ENCODE measurements at regions not wholly inside any gene's neighbourhood (a gene's known extent, or its start where the extent isn't known, plus 50 kb on each side); places are given as distances from the start of the nearest gene placed in this dataset.

- H3K27ac ChIP-seq (ENCODE audit: low read depth in 1 of 2, low read length in 2 of 2): no peak overlapping the region
- Mint-ChIP-seq H3K27ac (peak overlapping the region in 2 of 7 donors; percentile 38 to 70), H3K9me3 (peaks cover 2 to 15% (median 7%) of the 10 kb centered on the region in 7 donors), H3K36me3 (no peaks in the 10 kb centered on the region), H3K27me3 (ENCODE audit: low read depth in 3 of 3) (peaks cover 0 to 3% (median 1%) of the 10 kb centered on the region in 3 donors), H3K4me1 (no peaks in the 10 kb centered on the region), H3K4me3 (no peak overlapping the region)
- no peaks in the 10 kb centered on the region for H3K27me3 ChIP-seq (ENCODE audit: control insufficient read depth in 2 of 2, insufficient read depth in 2 of 2, low read length in 2 of 2)
- H4K20me1 ChIP-seq (ENCODE audit: insufficient read depth, low read length): no peaks in the 10 kb centered on the region
- H3K4me2 ChIP-seq (replicated peaks; ENCODE audit: extremely low read depth, low read length, poor library complexity, severe bottlenecking): no peak overlapping the region
- no peak overlapping the region for H2AFZ ChIP-seq (ENCODE audit: insufficient read depth, low read depth, low read length, poor library complexity, severe bottlenecking)
- 90% methylated on average over 1 of the region's 3 CpGs for WGBS (ENCODE audit: insufficient coverage)
- no peak overlapping the region for H3K9ac ChIP-seq (ENCODE audit: insufficient read depth, low read length, poor library complexity, severe bottlenecking)
- no peaks in the 10 kb centered on the region for H3K79me2 ChIP-seq (ENCODE audit: insufficient read depth, low read length)
- DNase-seq: no peak
- intact Hi-C loops (cut with micrococcal nuclease): no loop called here
- H3K4me1 ChIP-seq (ENCODE audit: control insufficient read depth in 1 of 2, insufficient read depth in 2 of 2, low read length in 2 of 2): no peaks in the 10 kb centered on the region
- no peaks in the 10 kb centered on the region for H3K36me3 ChIP-seq (replicated peaks in 1 of 2; ENCODE audit: control insufficient read depth in 1 of 2, insufficient read depth in 2 of 2, low read length in 2 of 2)
- no peak overlapping the region for H3K4me3 ChIP-seq (replicated peaks in 1 of 3; ENCODE audit: low read depth in 2 of 3, low read length in 3 of 3)
- H3K9me3 ChIP-seq (replicated peaks in 1 of 2; ENCODE audit: control insufficient read depth in 1 of 2, insufficient read depth in 1 of 2, low read length in 2 of 2): no peaks in the 10 kb centered on the region
- TF ChIP-seq CTCF (IDR thresholded peaks at IDR 0.05): no peak
Observed at GRCh38 chr21:28858424-28858823, 134.3 kb downstream of the LTN1 start.

- Histone ChIP-seq H3K36me3 (replicated peaks in 1 of 2; ENCODE audit: control insufficient read depth in 1 of 2, insufficient read depth in 2 of 2, low read length in 2 of 2) (no peaks in the 10 kb centered on the region), H3K9ac (ENCODE audit: insufficient read depth, low read length, poor library complexity, severe bottlenecking) (no peak overlapping the region), H3K27me3 (ENCODE audit: control insufficient read depth in 2 of 2, insufficient read depth in 2 of 2, low read length in 2 of 2) (no peaks in the 10 kb centered on the region), H2AFZ (ENCODE audit: insufficient read depth, low read depth, low read length, poor library complexity, severe bottlenecking) (no peak overlapping the region), H3K79me2 (ENCODE audit: insufficient read depth, low read length) (no peaks in the 10 kb centered on the region), H3K4me1 (ENCODE audit: control insufficient read depth in 1 of 2, insufficient read depth in 2 of 2, low read length in 2 of 2) (no peaks in the 10 kb centered on the region), H3K27ac (ENCODE audit: low read depth in 1 of 2, low read length in 2 of 2) (no peak overlapping the region), H3K9me3 (replicated peaks in 1 of 2; ENCODE audit: control insufficient read depth in 1 of 2, insufficient read depth in 1 of 2, low read length in 2 of 2) (no peaks in the 10 kb centered on the region), H3K4me2 (replicated peaks; ENCODE audit: extremely low read depth, low read length, poor library complexity, severe bottlenecking) (no peak overlapping the region), H3K4me3 (replicated peaks in 1 of 3; ENCODE audit: low read depth in 2 of 3, low read length in 3 of 3) (no peak overlapping the region), H4K20me1 (ENCODE audit: insufficient read depth, low read length) (no peaks in the 10 kb centered on the region)
- Mint-ChIP-seq H3K4me1 (no peaks in the 10 kb centered on the region), H3K27ac (no peak overlapping the region), H3K4me3 (no peak overlapping the region), H3K9me3 (peaks cover 2 to 19% (median 5%) of the 10 kb centered on the region in 7 donors), H3K36me3 (no peaks in the 10 kb centered on the region), H3K27me3 (ENCODE audit: low read depth in 3 of 3) (peaks cover 0 to 3% (median 1%) of the 10 kb centered on the region in 3 donors)
- no peak for TF ChIP-seq CTCF (IDR thresholded peaks at IDR 0.05)
- 100% methylated on average over 1 of the region's 2 CpGs for WGBS (ENCODE audit: insufficient coverage)
- no peak for DNase-seq
- intact Hi-C loops (cut with micrococcal nuclease): no loop called here
Observed at GRCh38 chr21:28857752-28858151, 134.9 kb downstream of the LTN1 start.
